ENCODE measurements at regions not wholly inside any gene's neighbourhood (a gene's known extent, or its start where the extent isn't known, plus 50 kb on each side); places are given as distances from the start of the nearest gene placed in this dataset.

- CTCF ChIA-PET: no interaction called here
- H3K4me3 ChIP-seq (ENCODE audit: low read depth, low read length): no peak overlapping the region
- POLR2A ChIA-PET: no interaction called here
- no peak for DNase-seq (ENCODE audit: low read depth, low spot score)
- no peak for TF ChIP-seq CTCF (IDR thresholded peaks at IDR 0.05; ENCODE audit: insufficient read depth, low read length, missing control alignments)
Observed at GRCh38 chr4:133638751-133639150, 489.7 kb downstream of the PCDH10 start.

GRCh38 chr4:133637161-133637560, 488.1 kb downstream of the PCDH10 start:
- no peak overlapping the region for H3K4me3 ChIP-seq (ENCODE audit: low read depth, low read length)
- ChIA-PET POLR2A (no interaction called here), CTCF (no interaction called here)
- no peak for TF ChIP-seq CTCF (IDR thresholded peaks at IDR 0.05; ENCODE audit: insufficient read depth, low read length, missing control alignments)
- no peak for DNase-seq (ENCODE audit: low read depth, low spot score)

GRCh38 chr4:133624744-133625143, 475.6 kb downstream of the PCDH10 start:
- no peak for DNase-seq (ENCODE audit: low read depth, low spot score)
- H3K4me3 ChIP-seq (ENCODE audit: low read depth, low read length): no peak overlapping the region
- POLR2A ChIA-PET: no interaction called here
- no peak for TF ChIP-seq CTCF (IDR thresholded peaks at IDR 0.05; ENCODE audit: insufficient read depth, low read length, missing control alignments)
- CTCF ChIA-PET: no interaction called here

GRCh38 chr4:133623847-133624246, 474.8 kb downstream of the PCDH10 start:
- no peak for DNase-seq (ENCODE audit: low read depth, low spot score)
- no peak overlapping the region for H3K4me3 ChIP-seq (ENCODE audit: low read depth, low read length)
- POLR2A ChIA-PET: no interaction called here
- TF ChIP-seq CTCF (IDR thresholded peaks at IDR 0.05; ENCODE audit: insufficient read depth, low read length, missing control alignments): no peak
- CTCF ChIA-PET: no interaction called here

GRCh38 chr4:133621628-133622027, 472.5 kb downstream of the PCDH10 start:
- DNase-seq (ENCODE audit: low read depth, low spot score): no peak
- no peak overlapping the region for H3K4me3 ChIP-seq (ENCODE audit: low read depth, low read length)
- no peak for TF ChIP-seq CTCF (IDR thresholded peaks at IDR 0.05; ENCODE audit: insufficient read depth, low read length, missing control alignments)
- ChIA-PET POLR2A (no interaction called here), CTCF (no interaction called here)

GRCh38 chr4:133620555-133620954, 471.5 kb downstream of the PCDH10 start:
- TF ChIP-seq CTCF (IDR thresholded peaks at IDR 0.05; ENCODE audit: insufficient read depth, low read length, missing control alignments): no peak
- CTCF ChIA-PET: no interaction called here
- no peak overlapping the region for H3K4me3 ChIP-seq (ENCODE audit: low read depth, low read length)
- POLR2A ChIA-PET: no interaction called here
- no peak for DNase-seq (ENCODE audit: low read depth, low spot score)

Data from AG04449 (cell line).